H1 (cell line): ENCODE measurements at regions not wholly inside any gene's neighbourhood (a gene's known extent, or its start where the extent isn't known, plus 50 kb on each side); places are given as distances from the start of the nearest gene placed in this dataset.

ENCODE experiments used
- CREB1 ChIP-seq: IDR thresholded peaks from 2 replicates; pipeline ENCODE4 v1.6.1; 2012; ENCODE audit warnings: inconsistent platforms
- KDM5A ChIP-seq: fragments of 200-600 bp; IDR thresholded peaks from 2 replicates; pipeline ENCODE4 v1.7.1; 2012; ENCODE audit warnings: mild to moderate bottlenecking, low read length, inconsistent platforms, mixed read lengths
- MAX ChIP-seq: IDR thresholded peaks from 2 replicates; pipeline ENCODE4 v1.6.1; 2012; ENCODE audit warnings: inconsistent platforms
- POLR2A ChIP-seq, 2 experiments: IDR thresholded peaks; 1 replicate in 1 of 2; 2 replicates in 1 of 2; pipeline ENCODE4 v1.6.1; 2011; ENCODE audit warnings: low read depth in 2 of 2, low read length in 2 of 2, mild to moderate bottlenecking in 2 of 2; ENCODE audit errors: control extremely low read depth in 1 of 2
- RFX5 ChIP-seq: IDR thresholded peaks from 2 replicates; pipeline ENCODE4 v1.6.1; 2011; ENCODE audit warnings: low read depth, low read length, improper control_type of control experiment, borderline replicate concordance
- TBP ChIP-seq: IDR thresholded peaks from 2 replicates; pipeline ENCODE4 v1.6.1; 2011; ENCODE audit warnings: low read depth, low read length, improper control_type of control experiment

- TF ChIP-seq RFX5 = no peak
- TF ChIP-seq POLR2A (IDR thresholded peaks at IDR 0.05; ENCODE audit: control extremely low read depth in 1 of 2, low read depth in 2 of 2, low read length in 2 of 2) = no peak
- no peak for TF ChIP-seq KDM5A
- TF ChIP-seq TBP = no peak
- no peak for TF ChIP-seq MAX
- no peak for TF ChIP-seq CREB1
Measured at GRCh38 chr12:75724307-75724927, 213.0 kb upstream of the KRR1 start (continued).
